EH (cell line): ENCODE measurements at regions not wholly inside any gene's neighbourhood (a gene's known extent, or its start where the extent isn't known, plus 50 kb on each side); places are given as distances from the start of the nearest gene placed in this dataset.
"Not testable (repeated sequence)": the region's sequence is repeated elsewhere in the genome, so short reads cannot be mapped to it uniquely, and the experiment has no call there.

Experiments used
- DNase-seq: peaks from one replicate; pipeline ENCODE4 v3.0.0-alpha.2; 2015; ENCODE audit warnings: low read depth

- DNase-seq = no peak
Observed at GRCh38 chr2:16103614-16104314, 163.4 kb downstream of the MYCN start.

GRCh38 chr2:16102976-16103380 is 162.6 kb downstream of the MYCN start:
- DNase-seq = no peak

GRCh38 chr2:16102358-16102975 is 162.1 kb downstream of the MYCN start:
- no peak for DNase-seq

- no peak for DNase-seq
Observed at GRCh38 chr2:16101196-16101595, 160.8 kb downstream of the MYCN start.

GRCh38 chr2:16100006-16100405 is 159.7 kb downstream of the MYCN start:
- no peak for DNase-seq

- DNase-seq = no peak
Observed at GRCh38 chr2:16099326-16099725, 159.0 kb downstream of the MYCN start.

- DNase-seq = no peak
Observed at GRCh38 chr2:16096962-16097361, 156.6 kb downstream of the MYCN start.

- not testable (repeated sequence) for DNase-seq
Observed at GRCh38 chr2:16095483-16095882, 155.1 kb downstream of the MYCN start.

- no peak for DNase-seq
Observed at GRCh38 chr2:16094811-16095210, 154.5 kb downstream of the MYCN start.

- DNase-seq = no peak
Observed at GRCh38 chr2:16093639-16094529, 153.5 kb downstream of the MYCN start.

GRCh38 chr2:16092861-16093638 is 152.7 kb downstream of the MYCN start:
- no peak for DNase-seq

GRCh38 chr2:16091576-16092282 is 151.4 kb downstream of the MYCN start:
- DNase-seq = no peak

- no peak for DNase-seq
Observed at GRCh38 chr2:16090650-16091575, 150.6 kb downstream of the MYCN start.

GRCh38 chr2:16089491-16089890 is 149.1 kb downstream of the MYCN start:
- DNase-seq = not testable (repeated sequence)

GRCh38 chr2:16088802-16089112 is 148.4 kb downstream of the MYCN start:
- DNase-seq = no peak

GRCh38 chr2:16088035-16088801 is 147.9 kb downstream of the MYCN start:
- no peak for DNase-seq

- not testable (repeated sequence) for DNase-seq
Observed at GRCh38 chr2:16086136-16086535, 145.8 kb downstream of the MYCN start.

GRCh38 chr2:16085073-16085472 is 144.7 kb downstream of the MYCN start:
- no peak for DNase-seq

- no peak for DNase-seq
Observed at GRCh38 chr2:16084274-16084673, 143.9 kb downstream of the MYCN start.

- no peak for DNase-seq
Observed at GRCh38 chr2:16082276-16082675, 141.9 kb downstream of the MYCN start.
